GM13977 (cell line): ENCODE measurements at regions not wholly inside any gene's neighbourhood (a gene's known extent, or its start where the extent isn't known, plus 50 kb on each side); places are given as distances from the start of the nearest gene placed in this dataset.
A peak's percentile ranks its signal among the peaks of the same experiment; 100 is the strongest.
"Not testable (repeated sequence)": the region's sequence is repeated elsewhere in the genome, so short reads cannot be mapped to it uniquely, and the experiment has no call there.

Source experiments
- DNase-seq: peaks from one replicate; pipeline ENCODE4 v3.0.0; 2012; ENCODE audit warnings: low spot score
- CTCF ChIP-seq: IDR thresholded peaks from 2 replicates; pipeline ENCODE4 v1.5.1; 2012; ENCODE audit warnings: mild to moderate bottlenecking, control low read depth; ENCODE audit not compliant: insufficient read depth; ENCODE audit errors: extremely low read depth, missing control alignments
- in situ Hi-C: fragments of 300-500 bp; cut with MboI; formaldehyde crosslinking; loops from one replicate; pipeline ENCODE4 v1.12.0; 2022; ENCODE audit warnings: low sequenced_read_pairs, low pct_unique_long_range_greater_than_20kb, mixed read lengths, inconsistent platforms; ENCODE audit not compliant: unreplicated experiment

- DNase-seq = no peak
- TF ChIP-seq CTCF = no peak
- in situ Hi-C loops = no loop called here
These were observed 629.3 kb downstream of the MID1IP1 start for GRCh38 chrX:39430551-39430950.

DNA sequence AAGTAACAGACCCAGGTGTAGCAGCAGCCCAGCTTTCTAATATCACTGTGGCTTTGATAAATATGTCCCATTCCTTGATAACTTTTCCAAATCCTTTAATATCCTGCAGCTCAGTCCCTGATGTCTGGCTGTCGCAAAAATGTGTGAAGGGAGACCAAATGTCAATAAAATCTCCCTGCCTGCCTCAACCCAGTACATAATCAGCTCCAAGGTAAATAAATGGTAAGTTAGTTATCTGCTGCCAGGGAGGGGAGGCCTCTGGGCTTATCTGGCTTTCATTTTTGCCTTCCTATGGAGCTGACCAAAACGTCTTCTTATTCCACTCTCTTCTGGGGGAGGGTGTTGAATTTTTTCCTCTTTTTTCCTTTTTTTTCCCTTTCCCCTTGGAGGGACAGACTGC is 630.6 kb downstream of the MID1IP1 start:
- TF ChIP-seq CTCF = no peak
- DNase-seq = no peak
- in situ Hi-C loops = no loop called here

DNA sequence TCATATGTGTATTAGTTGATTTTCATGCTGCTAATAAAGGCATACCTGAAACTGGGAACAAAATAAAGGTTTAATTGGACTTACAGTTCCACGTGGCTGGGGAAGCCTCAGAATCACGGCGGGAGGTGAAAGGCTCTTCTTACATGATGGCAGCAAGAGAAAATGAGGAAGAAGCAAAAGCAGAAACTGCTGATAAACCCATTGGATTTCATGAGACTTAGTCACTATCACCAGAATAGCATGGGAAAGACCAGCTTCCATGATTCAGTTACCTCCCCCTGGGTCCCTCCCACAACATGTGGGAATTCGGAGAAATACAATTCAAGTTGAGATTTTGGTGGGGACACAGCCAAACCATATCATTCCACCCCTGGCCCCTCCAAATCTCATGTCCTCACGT is 633.4 kb downstream of the MID1IP1 start:
- in situ Hi-C loops, DNase-seq: not testable (repeated sequence)

- DNase-seq, in situ Hi-C loops: not testable (repeated sequence)
These were observed 635.3 kb downstream of the MID1IP1 start for GRCh38 chrX:39436538-39436937.

DNA sequence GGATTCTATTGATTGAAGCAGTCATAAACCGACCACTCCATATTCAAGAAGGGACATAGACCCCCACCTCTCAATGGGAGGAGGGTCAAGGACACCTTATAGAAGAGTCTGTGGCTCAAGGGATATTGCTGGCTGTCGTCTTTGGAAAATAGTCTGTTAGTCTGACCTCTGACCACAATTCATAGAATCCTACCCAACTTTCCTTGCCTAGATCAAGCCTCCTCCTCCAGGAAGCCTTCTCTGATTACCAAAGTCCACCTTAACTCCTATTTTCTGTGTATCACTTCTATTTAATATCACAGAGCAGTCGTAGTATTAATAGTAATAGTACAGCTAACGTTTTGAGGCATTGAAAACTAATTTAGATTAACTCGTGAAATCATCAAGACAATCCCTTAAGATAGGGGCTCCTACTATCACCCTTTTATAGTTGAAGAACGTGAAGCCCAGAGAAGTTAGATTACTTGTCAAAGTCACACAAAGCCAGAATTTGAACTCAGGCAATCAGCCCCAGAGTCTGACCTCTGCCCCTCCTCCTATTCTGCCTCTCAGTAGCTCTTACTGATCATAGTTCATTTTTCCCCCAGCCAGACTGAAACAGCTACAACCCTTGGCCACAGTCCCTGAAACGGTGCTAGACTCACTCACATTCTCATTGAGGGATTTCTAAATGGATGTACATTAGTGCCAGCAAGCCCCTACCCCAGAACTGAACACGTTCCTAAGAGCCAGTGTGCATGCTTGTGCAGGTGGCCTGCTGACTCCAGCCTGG is 636.6 kb downstream of the MID1IP1 start:
- in situ Hi-C loops = no loop called here
- TF ChIP-seq CTCF = no peak
- no peak for DNase-seq

- peak; percentile 45 for TF ChIP-seq CTCF
- DNase-seq = no peak
- in situ Hi-C loops = no loop called here
These were observed 637.6 kb downstream of the MID1IP1 start for GRCh38 chrX:39438603-39439602.

GRCh38 chrX:39439906-39440798 is 638.9 kb downstream of the MID1IP1 start:
- no peak for TF ChIP-seq CTCF
- DNase-seq = no peak
- in situ Hi-C loops = no loop called here
